Pancreas (tissue), 10 donors: ENCODE measurements at regions not wholly inside any gene's neighbourhood (a gene's known extent, or its start where the extent isn't known, plus 50 kb on each side); places are given as distances from the start of the nearest gene placed in this dataset.

Experiments used
- ATAC-seq, 4 donors: fragments of 200-7000 bp; cut with Tn5 transposase; one replicate each; pipeline versions ENCODE4 v1.8.0 to v1.9.1; 2020; ENCODE audit warnings: mild to moderate bottlenecking in 4 of 4, moderate library complexity in 4 of 4
- DNase-seq, 6 donors: peaks; one replicate each; pipeline ENCODE4 v3.0.0-alpha.2; 2020
- FAIRE-seq: peaks from 2 replicates; lab custom pipeline; 2012; peaks lifted over from hg19 to GRCh38; lab: Jason Lieb, UNC
- H3K27ac ChIP-seq, 4 donors: fragments of 200-600 bp; sonication (generic); 1 replicate in 3 of 4; 2 replicates in 1 of 4; pipeline versions ENCODE4 v1.5.0 to v1.8.0; 2020
- H3K27me3 ChIP-seq, 4 donors: fragments of 200-600 bp; one replicate each; pipeline ENCODE4 v1.8.0; 2021
- H3K36me3 ChIP-seq, 3 donors: fragments of 200-600 bp; sonication (generic) in 1 of 3; one replicate each; pipeline versions ENCODE4 v1.5.0 to v1.8.0; 2020 to 2021
- H3K4me1 ChIP-seq, 3 donors: fragments of 200-600 bp; one replicate each; pipeline ENCODE4 v1.8.0; 2021
- H3K4me3 ChIP-seq, 4 donors: fragments of 200-600 bp; sonication (generic) in 2 of 4; one replicate each; pipeline versions ENCODE4 v1.5.0 to v1.8.0; 2020 to 2021
- H3K9me3 ChIP-seq, 4 donors: fragments of 200-600 bp; one replicate each; pipeline ENCODE4 v1.8.0; 2021
- WGBS, 2 donors: extraction: QIAGEN DNeasy Blood & Tissue Kit; methylation state at CpG; one replicate each; pipeline ENCODE4 v1.1.7; 2013; 5-methylcytosine and 5-hydroxymethylcytosine counted together
- intact Hi-C, 3 donors: fragments of 100-400 bp; cut with DNase I; formaldehyde crosslinking; loops; one replicate each; pipeline versions ENCODE4 v1.11.1 to v1.14.2; 2022
- TF ChIP-seq, protein P1 (sequence below), 4 donors: fragments of 200-600 bp; sonication (generic) in 3 of 4; IDR thresholded peaks; one replicate each; pipeline versions ENCODE4 v1.5.0 to v1.8.0; 2021; ENCODE audit warnings: antibody characterized with exemption in 4 of 4
- donor health status: healthy with polysubstance abuse.
- donor health status: DM: no; HTN: no; CAD: no; lungs with moderate emphysema.
- donor health status: DM: no; HTN: no; CAD: no.
- donor health status: control.
- donor health status: control.
- donor health status: Bipolar disorder and iron deficiency.
- donor health status: DM: yes; HTN: yes; CAD: no.
- donor health status: DM: no; HTN: no; CAD: no.
- donor health status: DM: no; HTN: no; CAD: no.
- donor health status: DM: yes; HTN: yes; CAD: no.

DNA sequence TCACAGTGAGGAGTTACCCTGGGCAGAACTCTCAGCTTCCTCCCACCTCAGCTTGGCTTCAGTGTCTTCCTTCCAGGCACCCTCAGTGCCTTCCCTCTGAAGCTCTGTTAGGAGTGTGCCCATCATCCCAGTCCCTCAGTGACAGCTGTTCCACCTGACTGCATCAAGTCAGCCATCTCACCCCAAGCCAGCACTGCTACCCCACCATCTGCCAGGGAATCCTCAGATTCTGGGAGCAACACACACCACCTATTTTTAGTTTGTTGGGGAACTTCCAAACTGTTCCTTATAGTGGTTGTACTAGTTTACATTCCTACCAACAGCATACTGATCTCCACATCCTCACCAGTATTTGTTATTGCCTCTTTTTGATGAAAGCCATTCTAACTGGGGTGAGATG, 182.9 kb downstream of the RELL1 start:
- ATAC-seq (no peak), DNase-seq (no peak), FAIRE-seq (no peak)
- H3K36me3 ChIP-seq = no peaks in the 10 kb centered on the region
- intact Hi-C loops = no loop called here
- TF ChIP-seq, protein P1, sequence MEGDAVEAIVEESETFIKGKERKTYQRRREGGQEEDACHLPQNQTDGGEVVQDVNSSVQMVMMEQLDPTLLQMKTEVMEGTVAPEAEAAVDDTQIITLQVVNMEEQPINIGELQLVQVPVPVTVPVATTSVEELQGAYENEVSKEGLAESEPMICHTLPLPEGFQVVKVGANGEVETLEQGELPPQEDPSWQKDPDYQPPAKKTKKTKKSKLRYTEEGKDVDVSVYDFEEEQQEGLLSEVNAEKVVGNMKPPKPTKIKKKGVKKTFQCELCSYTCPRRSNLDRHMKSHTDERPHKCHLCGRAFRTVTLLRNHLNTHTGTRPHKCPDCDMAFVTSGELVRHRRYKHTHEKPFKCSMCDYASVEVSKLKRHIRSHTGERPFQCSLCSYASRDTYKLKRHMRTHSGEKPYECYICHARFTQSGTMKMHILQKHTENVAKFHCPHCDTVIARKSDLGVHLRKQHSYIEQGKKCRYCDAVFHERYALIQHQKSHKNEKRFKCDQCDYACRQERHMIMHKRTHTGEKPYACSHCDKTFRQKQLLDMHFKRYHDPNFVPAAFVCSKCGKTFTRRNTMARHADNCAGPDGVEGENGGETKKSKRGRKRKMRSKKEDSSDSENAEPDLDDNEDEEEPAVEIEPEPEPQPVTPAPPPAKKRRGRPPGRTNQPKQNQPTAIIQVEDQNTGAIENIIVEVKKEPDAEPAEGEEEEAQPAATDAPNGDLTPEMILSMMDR (IDR thresholded peaks at IDR 0.05) = no peak
- no peak overlapping the region for H3K4me3 ChIP-seq
- H3K9me3 ChIP-seq = no peaks in the 10 kb centered on the region
- no peak overlapping the region for H3K27ac ChIP-seq
- H3K4me1 ChIP-seq = no peaks in the 10 kb centered on the region
- H3K27me3 ChIP-seq = no peaks in the 10 kb centered on the region

DNA sequence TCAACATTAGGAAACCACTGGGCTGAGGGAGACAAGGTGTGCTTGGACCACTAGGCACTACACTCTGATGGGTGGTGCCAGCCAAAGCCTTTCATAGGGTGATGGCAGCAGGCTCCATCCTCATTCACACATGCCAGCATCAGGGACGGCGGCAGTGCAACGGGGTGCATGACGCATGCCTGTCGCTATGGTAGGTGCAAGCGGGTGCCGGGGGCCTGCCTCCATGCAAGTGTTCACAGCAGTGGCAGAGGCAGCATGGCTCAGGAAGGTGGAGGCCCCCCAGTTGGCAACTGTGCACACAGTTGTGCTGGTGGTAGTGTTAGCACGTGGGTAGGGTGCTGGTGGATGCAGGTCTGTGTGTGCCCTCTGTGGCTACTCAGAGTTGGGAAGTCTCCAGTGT, 184.1 kb downstream of the RELL1 start:
- Histone ChIP-seq H3K4me3 (no peak overlapping the region), H3K27ac (no peak overlapping the region), H3K36me3 (no peaks in the 10 kb centered on the region), H3K9me3 (no peaks in the 10 kb centered on the region), H3K4me1 (no peaks in the 10 kb centered on the region), H3K27me3 (no peaks in the 10 kb centered on the region)
- DNase-seq (peak in 1 of 6 donors; percentile 52), FAIRE-seq (no peak), ATAC-seq (no peak)
- 97 to 99% methylated on average over 8 of the region's 8 CpGs for WGBS, 2 donors
- intact Hi-C loops = no loop called here
- TF ChIP-seq, protein P1 (IDR thresholded peaks at IDR 0.05) = no peak
